ENCODE measurements at regions not wholly inside any gene's neighbourhood (a gene's known extent, or its start where the extent isn't known, plus 50 kb on each side); places are given as distances from the start of the nearest gene placed in this dataset.
A peak's percentile ranks its signal among the peaks of the same experiment; 100 is the strongest.

DNA sequence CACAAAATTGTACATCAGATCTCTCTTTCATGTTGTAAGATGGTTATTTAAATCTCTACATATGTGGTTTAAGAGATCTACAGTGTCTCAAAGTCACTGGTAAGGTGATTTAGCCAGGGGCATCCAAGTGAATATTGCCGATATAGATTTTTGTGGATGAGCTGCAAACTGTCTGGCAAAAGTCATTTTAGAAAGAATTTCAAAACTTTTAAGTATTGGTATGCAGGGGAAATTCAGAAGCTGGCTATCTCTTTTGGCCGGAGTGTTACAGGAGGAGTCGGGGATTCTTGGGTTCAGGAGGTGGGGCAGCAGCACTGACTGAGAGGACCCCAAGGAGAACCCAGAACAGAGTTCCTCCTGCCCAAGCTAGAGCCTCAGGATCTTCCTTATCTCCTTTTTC lies 69.9 kb downstream of the PTHLH start (continued):
- TF ChIP-seq ZBTB40 (IDR thresholded peaks at IDR 0.05; ENCODE audit: borderline replicate concordance), result no peak
- no peak for TF ChIP-seq MEF2B (IDR thresholded peaks at IDR 0.05; ENCODE audit: partially characterized antibody, poor library complexity, severe bottlenecking)
- TF ChIP-seq DPF2 (IDR thresholded peaks at IDR 0.05), result no peak
- TF ChIP-seq E4F1 (IDR thresholded peaks at IDR 0.05; ENCODE audit: borderline replicate concordance, partially characterized antibody), result no peak

- BruUV-seq (replicated peaks), result no TSS peak
- no peaks in the 10 kb centered on the region for H3K36me3 ChIP-seq (ENCODE audit: control insufficient read depth in 2 of 2, insufficient read depth in 2 of 2, low read length in 1 of 2)
- H3K9me3 ChIP-seq (replicated peaks; ENCODE audit: control insufficient read depth, insufficient read depth, low read length), result no peaks in the 10 kb centered on the region; the same call in 2 of the 3 replicates
- ChIA-PET SMC1A (ENCODE audit: uncharacterized antibody, unreplicated experiment) (no interaction called here), POLR2A (no interaction called here), RAD21 (ENCODE audit: unreplicated experiment) (no interaction called here), CTCF (interaction anchor here (1.3 kb wide), 1 partner anchor 12 kb away, joined by 3 read pairs; no protein-coding TSS in a partner anchor)
- peaks cover 4% of the 10 kb centered on the region for H3K4me1 ChIP-seq (ENCODE audit: control insufficient read depth, insufficient read depth, low read length)
- no peak for TF ChIP-seq TCF12 (IDR thresholded peaks at IDR 0.05; ENCODE audit: low read depth, low read length)
- no peak for TF ChIP-seq NFYB (IDR thresholded peaks at IDR 0.05; ENCODE audit: insufficient read depth, low read depth, low read length)
- TF ChIP-seq MEF2B (IDR thresholded peaks at IDR 0.05; ENCODE audit: partially characterized antibody, poor library complexity, severe bottlenecking), result peak; percentile 54
- TF ChIP-seq CHD1 (IDR thresholded peaks at IDR 0.05; ENCODE audit: low read depth, low read length), result no peak
- no peak for TF ChIP-seq SP1 (IDR thresholded peaks at IDR 0.05; ENCODE audit: low read depth, low read length)
- peak; percentile 58; the same call in 1 of the 2 replicates for TF ChIP-seq ATF7 (IDR thresholded peaks at IDR 0.05; ENCODE audit: low read depth)
- TF ChIP-seq YY1 (IDR thresholded peaks at IDR 0.05; ENCODE audit: low read depth, low read length), result no peak
- TF ChIP-seq RAD51 (IDR thresholded peaks at IDR 0.05), result peak; percentile 13; the same call in 1 of the 2 replicates
- TF ChIP-seq ZNF592 (IDR thresholded peaks at IDR 0.05), result no peak
- in situ Hi-C loops (cut with MboI) (no loop called here), intact Hi-C loops (cut with micrococcal nuclease; ENCODE audit: unreplicated experiment) (no loop called here)
- ATAC-seq, result peak; percentile 35
- no peaks in the 10 kb centered on the region for H4K20me1 ChIP-seq (ENCODE audit: control insufficient read depth, insufficient read depth)
- no peak overlapping the region for H2AFZ ChIP-seq (ENCODE audit: control insufficient read depth, low read depth, low read length)
- H3K27ac ChIP-seq (ENCODE audit: control insufficient read depth, insufficient read depth), result no peak overlapping the region
- no peaks in the 10 kb centered on the region for H3K27me3 ChIP-seq (replicated peaks in 1 of 2; ENCODE audit: control insufficient read depth in 2 of 2, insufficient read depth in 2 of 2, low read length in 1 of 2)
- no peak for DNase-seq (ENCODE audit: low read depth, low spot score)
- no peak overlapping the region for H3K4me2 ChIP-seq (ENCODE audit: control insufficient read depth, insufficient read depth)
- no peaks in the 10 kb centered on the region for H3K79me2 ChIP-seq (ENCODE audit: control insufficient read depth, insufficient read depth, low read length)
- no peak for FAIRE-seq
- 29% methylated on average over 3 of the region's 3 CpGs for WGBS (ENCODE audit: insufficient coverage, insufficient replicate concordance, low lambda C conversion rate, missing lambda C conversion rate)
- no peak overlapping the region for H3K9ac ChIP-seq (ENCODE audit: control insufficient read depth, insufficient read depth, low read length)
- H3K4me3 ChIP-seq, result no peak overlapping the region
These were observed 70.6 kb downstream of the PTHLH start for GRCh38 chr12:27901959-27902358.

All from GM12878 (cell line).